ENCODE measurements at regions not wholly inside any gene's neighbourhood (a gene's known extent, or its start where the extent isn't known, plus 50 kb on each side); places are given as distances from the start of the nearest gene placed in this dataset.

DNA sequence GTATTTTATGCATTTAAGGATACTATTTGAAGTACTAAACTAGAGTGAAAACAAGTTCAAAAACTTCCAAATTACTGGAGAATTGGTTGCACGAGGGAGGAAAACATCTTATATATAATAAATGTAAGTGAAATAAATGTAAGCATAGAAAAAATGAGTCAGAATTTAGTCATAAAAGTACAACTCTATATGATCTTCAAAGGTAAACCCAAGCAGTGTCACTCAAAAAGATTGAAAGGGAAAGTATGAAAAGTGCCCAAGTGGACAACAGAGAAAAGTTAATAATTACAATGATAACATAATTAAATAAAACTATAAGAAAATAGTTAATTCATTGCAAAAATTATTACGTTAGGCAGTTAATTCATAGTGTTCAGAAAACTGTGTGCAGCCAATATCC, 2288.5 kb upstream of the C9orf72 start (continued):
- TF ChIP-seq SP2 (IDR thresholded peaks at IDR 0.05; ENCODE audit: low read length): no peak
- TF ChIP-seq SP1 (IDR thresholded peaks at IDR 0.05; ENCODE audit: low read depth, low read length): no peak
- TF ChIP-seq, protein P1, sequence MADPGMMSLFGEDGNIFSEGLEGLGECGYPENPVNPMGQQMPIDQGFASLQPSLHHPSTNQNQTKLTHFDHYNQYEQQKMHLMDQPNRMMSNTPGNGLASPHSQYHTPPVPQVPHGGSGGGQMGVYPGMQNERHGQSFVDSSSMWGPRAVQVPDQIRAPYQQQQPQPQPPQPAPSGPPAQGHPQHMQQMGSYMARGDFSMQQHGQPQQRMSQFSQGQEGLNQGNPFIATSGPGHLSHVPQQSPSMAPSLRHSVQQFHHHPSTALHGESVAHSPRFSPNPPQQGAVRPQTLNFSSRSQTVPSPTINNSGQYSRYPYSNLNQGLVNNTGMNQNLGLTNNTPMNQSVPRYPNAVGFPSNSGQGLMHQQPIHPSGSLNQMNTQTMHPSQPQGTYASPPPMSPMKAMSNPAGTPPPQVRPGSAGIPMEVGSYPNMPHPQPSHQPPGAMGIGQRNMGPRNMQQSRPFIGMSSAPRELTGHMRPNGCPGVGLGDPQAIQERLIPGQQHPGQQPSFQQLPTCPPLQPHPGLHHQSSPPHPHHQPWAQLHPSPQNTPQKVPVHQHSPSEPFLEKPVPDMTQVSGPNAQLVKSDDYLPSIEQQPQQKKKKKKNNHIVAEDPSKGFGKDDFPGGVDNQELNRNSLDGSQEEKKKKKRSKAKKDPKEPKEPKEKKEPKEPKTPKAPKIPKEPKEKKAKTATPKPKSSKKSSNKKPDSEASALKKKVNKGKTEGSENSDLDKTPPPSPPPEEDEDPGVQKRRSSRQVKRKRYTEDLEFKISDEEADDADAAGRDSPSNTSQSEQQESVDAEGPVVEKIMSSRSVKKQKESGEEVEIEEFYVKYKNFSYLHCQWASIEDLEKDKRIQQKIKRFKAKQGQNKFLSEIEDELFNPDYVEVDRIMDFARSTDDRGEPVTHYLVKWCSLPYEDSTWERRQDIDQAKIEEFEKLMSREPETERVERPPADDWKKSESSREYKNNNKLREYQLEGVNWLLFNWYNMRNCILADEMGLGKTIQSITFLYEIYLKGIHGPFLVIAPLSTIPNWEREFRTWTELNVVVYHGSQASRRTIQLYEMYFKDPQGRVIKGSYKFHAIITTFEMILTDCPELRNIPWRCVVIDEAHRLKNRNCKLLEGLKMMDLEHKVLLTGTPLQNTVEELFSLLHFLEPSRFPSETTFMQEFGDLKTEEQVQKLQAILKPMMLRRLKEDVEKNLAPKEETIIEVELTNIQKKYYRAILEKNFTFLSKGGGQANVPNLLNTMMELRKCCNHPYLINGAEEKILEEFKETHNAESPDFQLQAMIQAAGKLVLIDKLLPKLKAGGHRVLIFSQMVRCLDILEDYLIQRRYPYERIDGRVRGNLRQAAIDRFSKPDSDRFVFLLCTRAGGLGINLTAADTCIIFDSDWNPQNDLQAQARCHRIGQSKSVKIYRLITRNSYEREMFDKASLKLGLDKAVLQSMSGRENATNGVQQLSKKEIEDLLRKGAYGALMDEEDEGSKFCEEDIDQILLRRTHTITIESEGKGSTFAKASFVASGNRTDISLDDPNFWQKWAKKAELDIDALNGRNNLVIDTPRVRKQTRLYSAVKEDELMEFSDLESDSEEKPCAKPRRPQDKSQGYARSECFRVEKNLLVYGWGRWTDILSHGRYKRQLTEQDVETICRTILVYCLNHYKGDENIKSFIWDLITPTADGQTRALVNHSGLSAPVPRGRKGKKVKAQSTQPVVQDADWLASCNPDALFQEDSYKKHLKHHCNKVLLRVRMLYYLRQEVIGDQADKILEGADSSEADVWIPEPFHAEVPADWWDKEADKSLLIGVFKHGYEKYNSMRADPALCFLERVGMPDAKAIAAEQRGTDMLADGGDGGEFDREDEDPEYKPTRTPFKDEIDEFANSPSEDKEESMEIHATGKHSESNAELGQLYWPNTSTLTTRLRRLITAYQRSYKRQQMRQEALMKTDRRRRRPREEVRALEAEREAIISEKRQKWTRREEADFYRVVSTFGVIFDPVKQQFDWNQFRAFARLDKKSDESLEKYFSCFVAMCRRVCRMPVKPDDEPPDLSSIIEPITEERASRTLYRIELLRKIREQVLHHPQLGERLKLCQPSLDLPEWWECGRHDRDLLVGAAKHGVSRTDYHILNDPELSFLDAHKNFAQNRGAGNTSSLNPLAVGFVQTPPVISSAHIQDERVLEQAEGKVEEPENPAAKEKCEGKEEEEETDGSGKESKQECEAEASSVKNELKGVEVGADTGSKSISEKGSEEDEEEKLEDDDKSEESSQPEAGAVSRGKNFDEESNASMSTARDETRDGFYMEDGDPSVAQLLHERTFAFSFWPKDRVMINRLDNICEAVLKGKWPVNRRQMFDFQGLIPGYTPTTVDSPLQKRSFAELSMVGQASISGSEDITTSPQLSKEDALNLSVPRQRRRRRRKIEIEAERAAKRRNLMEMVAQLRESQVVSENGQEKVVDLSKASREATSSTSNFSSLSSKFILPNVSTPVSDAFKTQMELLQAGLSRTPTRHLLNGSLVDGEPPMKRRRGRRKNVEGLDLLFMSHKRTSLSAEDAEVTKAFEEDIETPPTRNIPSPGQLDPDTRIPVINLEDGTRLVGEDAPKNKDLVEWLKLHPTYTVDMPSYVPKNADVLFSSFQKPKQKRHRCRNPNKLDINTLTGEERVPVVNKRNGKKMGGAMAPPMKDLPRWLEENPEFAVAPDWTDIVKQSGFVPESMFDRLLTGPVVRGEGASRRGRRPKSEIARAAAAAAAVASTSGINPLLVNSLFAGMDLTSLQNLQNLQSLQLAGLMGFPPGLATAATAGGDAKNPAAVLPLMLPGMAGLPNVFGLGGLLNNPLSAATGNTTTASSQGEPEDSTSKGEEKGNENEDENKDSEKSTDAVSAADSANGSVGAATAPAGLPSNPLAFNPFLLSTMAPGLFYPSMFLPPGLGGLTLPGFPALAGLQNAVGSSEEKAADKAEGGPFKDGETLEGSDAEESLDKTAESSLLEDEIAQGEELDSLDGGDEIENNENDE (IDR thresholded peaks at IDR 0.05; ENCODE audit: insufficient replicate concordance, low read length): no peak
- TF ChIP-seq SRF (IDR thresholded peaks at IDR 0.05; ENCODE audit: low read depth, low read length): no peak
